Ishikawa (cell line): ENCODE measurements at regions not wholly inside any gene's neighbourhood (a gene's known extent, or its start where the extent isn't known, plus 50 kb on each side); places are given as distances from the start of the nearest gene placed in this dataset.

ENCODE experiments used
- CEBPB ChIP-seq: IDR thresholded peaks from 2 replicates; pipeline ENCODE4 v1.6.1; 2012
- CREB1 ChIP-seq: IDR thresholded peaks from 2 replicates; pipeline ENCODE4 v1.6.1; 2012; ENCODE audit warnings: low read depth
- EP300 ChIP-seq: IDR thresholded peaks from 2 replicates; pipeline ENCODE4 v1.6.1; 2012; ENCODE audit warnings: borderline replicate concordance
- FOXM1 ChIP-seq: IDR thresholded peaks from 2 replicates; pipeline ENCODE4 v1.6.1; 2012; ENCODE audit warnings: low read depth, borderline replicate concordance
- RAD21 ChIP-seq: IDR thresholded peaks from 2 replicates; pipeline ENCODE4 v1.6.1; 2012; ENCODE audit warnings: low read depth
- TCF12 ChIP-seq: IDR thresholded peaks from 2 replicates; pipeline ENCODE4 v1.6.1; 2012; ENCODE audit warnings: low read depth
- TEAD4 ChIP-seq: IDR thresholded peaks from 2 replicates; pipeline ENCODE4 v1.6.1; 2012
- YY1 ChIP-seq: IDR thresholded peaks from 2 replicates; pipeline ENCODE4 v1.6.1; 2012; ENCODE audit warnings: low read depth
- TF ChIP-seq, protein P1 (sequence below): IDR thresholded peaks from 2 replicates; pipeline ENCODE4 v1.6.1; 2012
- TF ChIP-seq, protein P2 (sequence below): IDR thresholded peaks from 2 replicates; pipeline ENCODE4 v1.6.1; 2012; ENCODE audit warnings: low read depth, mild to moderate bottlenecking

DNA sequence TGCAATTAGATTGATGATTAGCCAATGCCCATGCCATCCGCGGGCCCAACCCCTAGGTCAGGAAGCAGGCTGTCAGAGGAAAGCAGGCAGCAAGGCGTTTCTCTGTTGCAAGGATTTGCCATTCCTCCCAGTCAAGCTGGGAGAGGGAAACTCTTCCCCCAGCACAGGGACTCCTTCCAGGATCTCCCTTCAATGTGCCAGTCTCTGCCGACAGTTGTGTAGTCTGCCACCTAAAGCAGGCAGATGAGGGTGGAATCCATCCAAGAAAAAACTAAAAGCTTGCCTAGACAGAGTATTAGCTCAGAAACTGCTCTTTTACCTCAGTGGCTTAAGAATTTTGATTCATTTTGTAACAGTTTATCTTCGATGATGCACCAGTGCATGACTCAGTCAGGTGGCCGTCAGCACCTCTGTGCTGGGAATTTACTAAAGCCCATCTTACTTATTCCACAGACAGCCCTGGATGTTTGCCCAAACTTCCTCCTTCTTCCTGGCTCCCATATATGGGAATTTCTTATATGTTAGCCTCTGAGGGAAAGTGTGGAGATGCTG is 501.5 kb upstream of the THBS1 start:
- no peak for TF ChIP-seq CEBPB
- TF ChIP-seq TEAD4: no peak
- TF ChIP-seq EP300: no peak
- no peak for TF ChIP-seq YY1
- no peak for TF ChIP-seq CREB1
- TF ChIP-seq, protein P1, sequence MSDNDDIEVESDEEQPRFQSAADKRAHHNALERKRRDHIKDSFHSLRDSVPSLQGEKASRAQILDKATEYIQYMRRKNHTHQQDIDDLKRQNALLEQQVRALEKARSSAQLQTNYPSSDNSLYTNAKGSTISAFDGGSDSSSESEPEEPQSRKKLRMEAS: no peak
- no peak for TF ChIP-seq TCF12
- TF ChIP-seq RAD21: no peak
- TF ChIP-seq FOXM1: no peak
- TF ChIP-seq, protein P2, sequence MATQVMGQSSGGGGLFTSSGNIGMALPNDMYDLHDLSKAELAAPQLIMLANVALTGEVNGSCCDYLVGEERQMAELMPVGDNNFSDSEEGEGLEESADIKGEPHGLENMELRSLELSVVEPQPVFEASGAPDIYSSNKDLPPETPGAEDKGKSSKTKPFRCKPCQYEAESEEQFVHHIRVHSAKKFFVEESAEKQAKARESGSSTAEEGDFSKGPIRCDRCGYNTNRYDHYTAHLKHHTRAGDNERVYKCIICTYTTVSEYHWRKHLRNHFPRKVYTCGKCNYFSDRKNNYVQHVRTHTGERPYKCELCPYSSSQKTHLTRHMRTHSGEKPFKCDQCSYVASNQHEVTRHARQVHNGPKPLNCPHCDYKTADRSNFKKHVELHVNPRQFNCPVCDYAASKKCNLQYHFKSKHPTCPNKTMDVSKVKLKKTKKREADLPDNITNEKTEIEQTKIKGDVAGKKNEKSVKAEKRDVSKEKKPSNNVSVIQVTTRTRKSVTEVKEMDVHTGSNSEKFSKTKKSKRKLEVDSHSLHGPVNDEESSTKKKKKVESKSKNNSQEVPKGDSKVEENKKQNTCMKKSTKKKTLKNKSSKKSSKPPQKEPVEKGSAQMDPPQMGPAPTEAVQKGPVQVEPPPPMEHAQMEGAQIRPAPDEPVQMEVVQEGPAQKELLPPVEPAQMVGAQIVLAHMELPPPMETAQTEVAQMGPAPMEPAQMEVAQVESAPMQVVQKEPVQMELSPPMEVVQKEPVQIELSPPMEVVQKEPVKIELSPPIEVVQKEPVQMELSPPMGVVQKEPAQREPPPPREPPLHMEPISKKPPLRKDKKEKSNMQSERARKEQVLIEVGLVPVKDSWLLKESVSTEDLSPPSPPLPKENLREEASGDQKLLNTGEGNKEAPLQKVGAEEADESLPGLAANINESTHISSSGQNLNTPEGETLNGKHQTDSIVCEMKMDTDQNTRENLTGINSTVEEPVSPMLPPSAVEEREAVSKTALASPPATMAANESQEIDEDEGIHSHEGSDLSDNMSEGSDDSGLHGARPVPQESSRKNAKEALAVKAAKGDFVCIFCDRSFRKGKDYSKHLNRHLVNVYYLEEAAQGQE: no peak
